Progenitor cell of endocrine pancreas (in vitro differentiated cells): ENCODE measurements at regions not wholly inside any gene's neighbourhood (a gene's known extent, or its start where the extent isn't known, plus 50 kb on each side); places are given as distances from the start of the nearest gene placed in this dataset.

Source experiments
- DNase-seq: peaks from one replicate; pipeline ENCODE4 v3.0.0; 2021; ENCODE audit warnings: low spot score; ENCODE audit not compliant: unreplicated experiment
- H3K27ac Mint-ChIP-seq: 2 replicates; pipeline ENCODE4 v1.8.0; 2021; ENCODE audit warnings: mild to moderate bottlenecking, moderate library complexity, mixed read lengths
- H3K27me3 Mint-ChIP-seq: 2 replicates; pipeline ENCODE4 v1.8.0; 2021; ENCODE audit warnings: mixed read lengths
- H3K36me3 Mint-ChIP-seq: 2 replicates; pipeline ENCODE4 v1.8.0; 2022; ENCODE audit warnings: mixed read lengths; ENCODE audit not compliant: insufficient read depth
- H3K4me1 Mint-ChIP-seq: 2 replicates; pipeline ENCODE4 v1.8.0; 2021; ENCODE audit warnings: low read depth, mixed read lengths
- H3K4me3 Mint-ChIP-seq: 2 replicates; pipeline ENCODE4 v1.8.0; 2021; ENCODE audit warnings: low read depth, mild to moderate bottlenecking, moderate library complexity, mixed read lengths
- H3K9me3 Mint-ChIP-seq: 2 replicates; pipeline ENCODE4 v1.8.0; 2021; ENCODE audit warnings: low read depth, mixed read lengths
- TF ChIP-seq, protein P1 (sequence below): fragments of 200-600 bp; sonication (generic); IDR thresholded peaks from one replicate; pipeline ENCODE4 v1.5.0; 2021; ENCODE audit warnings: antibody characterized with exemption, mild to moderate bottlenecking; ENCODE audit not compliant: unreplicated experiment

DNA sequence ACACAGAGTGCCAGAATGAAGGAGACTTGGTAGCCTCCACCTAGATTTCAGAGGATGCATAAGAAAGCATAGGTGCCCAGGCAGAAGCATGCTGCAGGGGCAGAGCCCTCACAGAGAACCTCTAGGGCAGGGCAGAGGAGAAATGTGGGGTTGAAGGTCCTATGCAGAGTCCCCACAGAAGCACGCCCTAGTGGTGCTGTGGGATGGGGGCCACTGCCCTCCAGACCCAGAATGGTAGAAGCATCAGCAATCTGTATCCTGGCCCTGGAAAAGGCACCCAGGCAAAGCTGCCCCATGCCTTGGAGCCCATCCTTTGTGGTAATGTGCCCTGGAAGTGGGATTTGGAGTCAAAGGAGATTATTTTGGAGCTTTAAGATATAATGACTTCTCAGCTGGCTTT lies 992.9 kb upstream of the PABPC4L start:
- Mint-ChIP-seq H3K27ac (no peak overlapping the region), H3K36me3 (no peaks in the 10 kb centered on the region), H3K4me1 (peaks cover 2% of the 10 kb centered on the region), H3K4me3 (no peak overlapping the region), H3K27me3 (no peaks in the 10 kb centered on the region), H3K9me3 (no peaks in the 10 kb centered on the region)
- TF ChIP-seq, protein P1, sequence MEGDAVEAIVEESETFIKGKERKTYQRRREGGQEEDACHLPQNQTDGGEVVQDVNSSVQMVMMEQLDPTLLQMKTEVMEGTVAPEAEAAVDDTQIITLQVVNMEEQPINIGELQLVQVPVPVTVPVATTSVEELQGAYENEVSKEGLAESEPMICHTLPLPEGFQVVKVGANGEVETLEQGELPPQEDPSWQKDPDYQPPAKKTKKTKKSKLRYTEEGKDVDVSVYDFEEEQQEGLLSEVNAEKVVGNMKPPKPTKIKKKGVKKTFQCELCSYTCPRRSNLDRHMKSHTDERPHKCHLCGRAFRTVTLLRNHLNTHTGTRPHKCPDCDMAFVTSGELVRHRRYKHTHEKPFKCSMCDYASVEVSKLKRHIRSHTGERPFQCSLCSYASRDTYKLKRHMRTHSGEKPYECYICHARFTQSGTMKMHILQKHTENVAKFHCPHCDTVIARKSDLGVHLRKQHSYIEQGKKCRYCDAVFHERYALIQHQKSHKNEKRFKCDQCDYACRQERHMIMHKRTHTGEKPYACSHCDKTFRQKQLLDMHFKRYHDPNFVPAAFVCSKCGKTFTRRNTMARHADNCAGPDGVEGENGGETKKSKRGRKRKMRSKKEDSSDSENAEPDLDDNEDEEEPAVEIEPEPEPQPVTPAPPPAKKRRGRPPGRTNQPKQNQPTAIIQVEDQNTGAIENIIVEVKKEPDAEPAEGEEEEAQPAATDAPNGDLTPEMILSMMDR: no peak
- no peak for DNase-seq

DNA sequence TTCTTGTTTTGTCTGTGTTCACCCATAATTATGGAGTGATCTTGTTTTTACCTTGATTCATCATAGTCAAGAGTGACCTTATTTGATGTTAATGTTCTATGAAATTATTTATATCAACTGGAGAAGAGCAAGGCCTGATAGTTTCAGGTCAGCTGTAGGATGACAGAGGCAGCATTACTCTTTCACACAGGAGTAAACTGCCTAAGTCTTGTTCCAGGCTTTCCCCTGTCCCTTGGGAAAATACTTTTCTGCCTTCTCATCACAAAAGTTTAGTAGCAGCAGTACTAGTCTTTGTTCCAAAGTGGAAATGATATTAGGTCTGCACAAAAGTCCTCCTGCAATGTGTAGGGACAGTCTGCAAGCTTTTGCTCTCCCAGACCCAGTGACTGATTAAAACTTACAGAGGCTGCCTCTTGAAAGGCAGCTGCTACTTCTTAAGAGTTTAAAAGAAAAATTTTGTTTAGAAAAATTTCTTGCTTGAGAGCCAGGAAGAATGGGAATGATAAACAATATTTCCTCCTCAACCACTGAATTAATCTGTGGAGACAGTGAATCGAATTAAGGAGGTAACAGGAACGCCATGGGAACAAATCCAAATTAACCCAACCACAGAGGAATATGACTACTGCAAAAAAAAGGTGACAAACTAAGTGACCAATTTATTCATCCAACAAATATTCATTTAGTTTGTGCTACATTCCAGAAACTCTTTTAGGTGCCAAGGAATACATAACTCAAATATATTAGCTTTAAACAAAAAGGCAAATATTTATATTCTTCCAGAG lies 991.4 kb upstream of the PABPC4L start:
- TF ChIP-seq, protein P1: no peak
- Mint-ChIP-seq H3K27me3 (no peaks in the 10 kb centered on the region), H3K4me3 (no peak overlapping the region), H3K27ac (no peak overlapping the region), H3K4me1 (peaks cover 2% of the 10 kb centered on the region), H3K36me3 (no peaks in the 10 kb centered on the region), H3K9me3 (no peaks in the 10 kb centered on the region)
- DNase-seq: no peak

DNA sequence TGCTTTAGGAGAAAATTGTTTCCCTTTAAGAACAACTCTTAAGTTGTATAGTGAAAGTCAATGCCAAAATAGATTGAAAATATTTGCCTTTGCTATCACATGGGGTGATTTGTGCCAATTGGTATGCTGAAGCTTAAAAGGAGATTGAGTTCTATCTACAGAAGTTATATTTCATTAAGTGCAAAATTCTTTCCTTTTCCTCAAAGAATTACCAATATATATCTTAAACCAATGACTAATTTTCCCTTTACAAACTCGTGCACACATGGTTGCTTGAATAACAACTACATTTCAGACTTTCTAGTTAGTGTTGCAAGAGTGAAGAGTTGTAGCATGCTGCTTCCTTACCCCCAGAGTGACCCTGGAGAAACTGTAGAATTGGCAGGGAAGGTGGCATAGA lies 990.0 kb upstream of the PABPC4L start:
- Mint-ChIP-seq H3K4me1 (no peaks in the 10 kb centered on the region), H3K27me3 (no peaks in the 10 kb centered on the region), H3K36me3 (no peaks in the 10 kb centered on the region), H3K27ac (no peak overlapping the region), H3K4me3 (no peak overlapping the region), H3K9me3 (no peaks in the 10 kb centered on the region)
- no peak for DNase-seq
- TF ChIP-seq, protein P1: no peak

DNA sequence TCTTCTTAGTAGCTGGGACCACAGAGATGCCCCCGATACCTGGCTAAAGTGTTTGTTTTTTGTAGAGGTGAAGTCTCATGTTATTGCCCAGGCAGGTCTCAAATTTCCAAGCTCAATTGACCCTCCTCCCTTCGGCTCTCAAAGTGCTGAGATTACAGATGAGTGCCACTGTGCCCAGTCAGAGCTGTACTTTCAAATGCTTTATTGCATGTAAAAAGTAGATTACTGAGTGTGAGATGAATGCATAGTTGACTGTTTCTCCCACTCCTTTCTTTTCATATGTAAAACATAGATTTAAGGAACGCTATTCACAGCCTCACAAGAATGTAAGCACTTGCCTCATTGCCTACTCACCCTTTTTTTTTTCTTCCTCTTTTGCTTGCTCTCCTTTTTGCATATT lies 984.4 kb upstream of the PABPC4L start:
- Mint-ChIP-seq H3K27me3 (no peaks in the 10 kb centered on the region), H3K36me3 (peaks cover 1% of the 10 kb centered on the region), H3K27ac (no peak overlapping the region), H3K4me3 (no peak overlapping the region), H3K4me1 (peaks cover 4% of the 10 kb centered on the region), H3K9me3 (peaks cover 12% of the 10 kb centered on the region)
- TF ChIP-seq, protein P1: no peak
- DNase-seq: no peak

DNA sequence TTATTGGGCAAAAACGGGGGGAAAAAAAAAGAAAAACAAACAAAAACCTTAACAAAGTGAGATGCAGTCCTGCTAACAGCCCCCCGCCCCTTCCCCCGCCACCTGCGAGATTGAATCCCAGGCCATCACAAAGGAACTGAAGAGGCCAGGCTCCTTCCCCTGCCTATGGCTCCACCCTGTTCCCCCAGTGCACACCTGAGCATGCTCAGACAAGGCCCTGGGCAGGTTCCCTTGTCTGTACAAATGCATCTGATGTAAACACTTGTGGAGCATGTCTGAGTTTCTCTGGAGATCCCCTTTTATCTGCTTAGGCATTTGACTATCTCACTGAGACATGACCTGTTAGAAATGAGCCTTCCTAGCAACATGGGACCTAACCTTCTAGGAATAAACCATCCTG lies 983.7 kb upstream of the PABPC4L start:
- H3K27ac Mint-ChIP-seq: no peak overlapping the region

More for the DNA sequence above, 983.7 kb upstream of the PABPC4L start:
- no peak for DNase-seq
- H3K4me1 Mint-ChIP-seq: peaks cover 4% of the 10 kb centered on the region
- TF ChIP-seq, protein P1: no peak
- no peaks in the 10 kb centered on the region for H3K27me3 Mint-ChIP-seq
- peaks cover 2% of the 10 kb centered on the region for H3K36me3 Mint-ChIP-seq
- no peak overlapping the region for H3K4me3 Mint-ChIP-seq
- peaks cover 19% of the 10 kb centered on the region for H3K9me3 Mint-ChIP-seq
